Ascending aorta (tissue), 2 donors: ENCODE measurements at regions not wholly inside any gene's neighbourhood (a gene's known extent, or its start where the extent isn't known, plus 50 kb on each side); places are given as distances from the start of the nearest gene placed in this dataset.

Experiments
- DNase-seq, 2 donors: peaks; one replicate each; pipeline ENCODE4 v3.0.0-alpha.2; 2019; ENCODE audit warnings: low spot score in 2 of 2
- H3K27ac ChIP-seq, 2 donors: fragments of 200-600 bp; sonication (generic); one replicate each; pipeline ENCODE4 v1.5.1; 2016 to 2017; ENCODE audit warnings: mild to moderate bottlenecking in 1 of 2
- H3K27me3 ChIP-seq: fragments of 200-600 bp; sonication (generic); one replicate; pipeline ENCODE4 v1.5.1; 2017
- H3K36me3 ChIP-seq, 2 donors: fragments of 200-600 bp; sonication (generic); one replicate each; pipeline ENCODE4 v1.5.1; 2016
- H3K4me1 ChIP-seq, 2 donors: fragments of 200-600 bp; sonication (generic); one replicate each; pipeline ENCODE4 v1.5.1; 2016 to 2017; ENCODE audit warnings: mild to moderate bottlenecking in 1 of 2
- H3K4me3 ChIP-seq, 2 donors: fragments of 200-600 bp; sonication (generic); one replicate each; pipeline ENCODE4 v1.5.1; 2016 to 2017; ENCODE audit warnings: mild to moderate bottlenecking in 1 of 2
- H3K9me3 ChIP-seq, 2 donors: fragments of 200-600 bp; sonication (generic); one replicate each; pipeline ENCODE4 v1.5.1; 2016
- CTCF ChIP-seq, 3 experiments: fragments of 200-600 bp in 2 of 3; fragments of 450-650 bp in 1 of 3; sonication (generic) in 2 of 3; IDR thresholded peaks; one replicate each; pipeline ENCODE4 v1.5.1; 2016 to 2019; ENCODE audit warnings: antibody characterized with exemption in 3 of 3, mild to moderate bottlenecking in 1 of 3, moderate library complexity in 1 of 3
- intact Hi-C: fragments of 100-400 bp; cut with DNase I; formaldehyde crosslinking; loops from one replicate; pipeline ENCODE4 v1.15.1; 2023

GRCh38 chr20:11112832-11113231 is 439.0 kb upstream of the JAG1 start:
- no peak for DNase-seq
- TF ChIP-seq CTCF (IDR thresholded peaks at IDR 0.05) = no peak
- Histone ChIP-seq H3K9me3 (no peaks in the 10 kb centered on the region), H3K4me1 (peaks cover 3 to 9% of the 10 kb centered on the region in 2 donors), H3K4me3 (no peak overlapping the region), H3K36me3 (no peaks in the 10 kb centered on the region), H3K27me3 (no peaks in the 10 kb centered on the region), H3K27ac (no peak overlapping the region)
- intact Hi-C loops = no loop called here

GRCh38 chr20:11114382-11114781 is 440.6 kb upstream of the JAG1 start:
- TF ChIP-seq CTCF (IDR thresholded peaks at IDR 0.05) = no peak
- Histone ChIP-seq H3K27me3 (no peaks in the 10 kb centered on the region), H3K4me1 (peaks cover under 1 to 1% of the 10 kb centered on the region in 2 donors), H3K36me3 (no peaks in the 10 kb centered on the region), H3K9me3 (no peaks in the 10 kb centered on the region), H3K27ac (no peak overlapping the region), H3K4me3 (no peak overlapping the region)
- no peak for DNase-seq
- intact Hi-C loops = no loop called here

DNA sequence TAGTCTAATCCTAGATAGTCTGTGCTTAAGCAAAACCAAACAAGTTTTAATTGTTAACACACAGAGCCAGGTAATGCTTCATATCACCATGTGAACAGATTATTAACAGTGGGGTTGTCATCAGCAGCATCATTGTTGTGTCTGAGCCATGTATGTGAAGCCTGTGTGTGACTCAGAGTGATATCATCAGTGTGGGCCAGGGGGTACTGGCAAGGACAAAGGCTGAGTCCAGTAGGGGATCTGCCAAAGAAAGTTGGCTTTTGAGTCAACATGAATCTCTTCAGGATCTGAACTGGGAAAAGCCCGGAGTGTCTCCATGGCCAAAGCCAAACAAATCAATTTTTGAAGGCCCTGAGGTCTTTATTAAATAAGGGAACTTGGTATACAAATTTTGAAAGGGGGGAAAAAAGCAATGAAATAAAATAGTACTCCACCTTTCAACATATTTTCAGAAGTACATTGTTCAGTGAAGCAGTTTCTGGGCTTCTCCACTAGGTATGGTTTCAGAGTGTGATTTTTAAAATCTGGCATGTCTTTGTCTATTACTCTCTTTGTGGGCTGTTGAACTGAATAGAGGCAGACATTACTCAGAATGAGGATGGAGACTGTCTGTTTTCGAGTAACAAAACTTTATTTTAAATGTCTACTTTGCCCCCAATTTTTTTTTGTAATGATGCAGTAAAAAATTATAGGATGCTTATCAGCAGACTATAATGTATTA is 444.2 kb upstream of the JAG1 start:
- Histone ChIP-seq H3K36me3 (no peaks in the 10 kb centered on the region), H3K4me1 (no peaks in the 10 kb centered on the region), H3K4me3 (no peak overlapping the region), H3K27ac (no peak overlapping the region), H3K9me3 (no peaks in the 10 kb centered on the region), H3K27me3 (no peaks in the 10 kb centered on the region)
- no peak for DNase-seq
- intact Hi-C loops = no loop called here
- no peak for TF ChIP-seq CTCF (IDR thresholded peaks at IDR 0.05)

GRCh38 chr20:11118802-11119380 is 445.1 kb upstream of the JAG1 start:
- intact Hi-C loops = no loop called here
- Histone ChIP-seq H3K9me3 (no peaks in the 10 kb centered on the region), H3K27ac (no peak overlapping the region), H3K36me3 (no peaks in the 10 kb centered on the region), H3K4me1 (no peaks in the 10 kb centered on the region), H3K4me3 (no peak overlapping the region), H3K27me3 (no peaks in the 10 kb centered on the region)
- DNase-seq = no peak
- no peak for TF ChIP-seq CTCF (IDR thresholded peaks at IDR 0.05)

DNA sequence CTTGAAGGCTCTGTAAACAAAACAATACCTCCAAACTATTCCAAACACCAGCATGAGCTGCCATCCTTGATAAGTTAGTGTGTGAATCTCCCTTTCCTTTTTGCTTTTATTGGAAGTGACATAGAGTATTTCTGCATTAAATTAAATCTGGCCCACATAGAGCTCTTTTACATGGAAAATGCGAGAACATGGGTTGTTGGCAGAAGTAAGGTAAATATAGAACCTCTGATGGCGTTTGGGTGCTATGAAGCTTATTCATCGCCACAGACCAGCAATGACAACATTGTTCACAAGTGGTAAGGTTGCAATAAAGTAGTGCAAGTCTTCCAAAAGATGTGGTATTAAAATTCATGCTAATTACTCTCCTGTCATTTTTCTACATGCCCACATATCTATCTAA is 445.8 kb upstream of the JAG1 start:
- Histone ChIP-seq H3K4me3 (no peak overlapping the region), H3K36me3 (no peaks in the 10 kb centered on the region), H3K27ac (no peak overlapping the region), H3K27me3 (no peaks in the 10 kb centered on the region), H3K9me3 (no peaks in the 10 kb centered on the region), H3K4me1 (no peaks in the 10 kb centered on the region)
- intact Hi-C loops = no loop called here
- DNase-seq = no peak
- TF ChIP-seq CTCF (IDR thresholded peaks at IDR 0.05) = no peak
